HCEC 1CT (cell line): ENCODE measurements at regions not wholly inside any gene's neighbourhood (a gene's known extent, or its start where the extent isn't known, plus 50 kb on each side); places are given as distances from the start of the nearest gene placed in this dataset.
"Not testable (repeated sequence)": the region's sequence is repeated elsewhere in the genome, so short reads cannot be mapped to it uniquely, and the experiment has no call there.

Experiments
- DNase-seq: peaks from one replicate; pipeline ENCODE4 v3.0.0-alpha.2; 2017

DNA sequence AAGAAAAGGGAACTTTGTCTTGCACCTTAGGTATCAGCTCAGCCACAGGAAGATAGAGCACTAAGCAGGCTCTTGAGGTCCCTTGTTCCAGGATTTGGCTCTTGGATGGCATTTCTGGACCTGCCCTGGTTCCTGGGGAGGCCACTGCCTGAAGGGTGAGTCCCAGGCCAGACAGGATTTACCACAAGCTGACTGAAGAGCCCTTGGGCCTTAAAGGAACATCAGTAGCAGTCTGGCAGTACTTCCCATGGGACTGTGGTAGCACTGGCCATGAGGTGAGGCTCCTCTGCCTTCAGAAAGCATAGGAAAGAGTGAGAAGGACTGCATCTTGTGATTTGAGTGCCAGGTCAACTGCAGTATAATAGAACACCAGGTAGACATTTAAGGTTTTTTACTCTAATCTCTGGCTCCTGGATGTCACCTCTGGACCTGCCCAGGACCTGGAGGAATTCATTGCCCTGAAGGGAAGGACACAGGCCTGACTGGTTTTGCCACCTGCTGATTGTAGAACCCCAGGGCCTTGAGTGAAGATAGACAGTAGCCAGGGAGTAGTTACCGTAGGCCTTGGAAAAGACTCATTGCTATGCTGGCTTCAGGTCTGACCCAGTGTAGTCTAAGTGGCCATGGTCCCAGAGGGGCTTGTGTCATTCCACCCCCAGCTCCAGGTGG, 154.4 kb upstream of the CREB1 start:
- no peak for DNase-seq

DNA sequence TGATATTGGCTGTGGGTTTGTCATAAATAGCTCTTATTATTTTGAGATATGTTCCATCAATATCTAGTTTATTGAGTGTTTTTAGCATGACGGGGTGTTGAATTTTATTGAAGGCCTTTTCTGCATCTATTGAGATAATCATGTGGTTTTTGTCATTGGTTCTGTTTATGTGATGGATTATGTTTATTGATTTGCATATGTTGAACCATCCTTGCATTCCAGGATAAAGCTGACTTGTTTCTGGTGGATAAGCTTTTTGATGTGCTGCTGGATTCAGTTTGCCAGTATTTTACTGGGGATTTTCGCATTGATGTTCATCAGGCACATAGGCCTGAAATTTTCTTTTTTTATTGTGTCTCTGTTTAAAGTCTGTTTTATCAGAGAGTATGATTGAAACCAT, 151.1 kb upstream of the CREB1 start:
- not testable (repeated sequence) for DNase-seq

DNA sequence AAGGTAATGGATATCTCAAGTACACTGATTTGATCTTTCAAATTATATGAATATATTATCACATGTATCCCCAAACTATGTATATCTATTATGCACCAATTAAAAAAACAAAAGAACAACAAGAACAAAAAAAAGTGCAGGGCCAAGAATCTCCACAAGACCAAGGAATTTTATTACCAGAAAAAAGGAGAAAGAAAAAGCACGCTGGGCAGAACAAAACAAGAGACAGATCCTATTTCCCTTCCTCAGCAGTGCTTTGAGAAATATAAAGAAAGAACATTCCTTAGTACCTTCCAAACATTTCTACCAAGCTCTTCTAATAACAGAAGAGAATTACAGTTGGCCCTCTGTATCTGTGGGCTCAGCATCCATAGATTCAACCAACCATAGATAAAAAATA, 144.7 kb upstream of the CREB1 start:
- no peak for DNase-seq

DNA sequence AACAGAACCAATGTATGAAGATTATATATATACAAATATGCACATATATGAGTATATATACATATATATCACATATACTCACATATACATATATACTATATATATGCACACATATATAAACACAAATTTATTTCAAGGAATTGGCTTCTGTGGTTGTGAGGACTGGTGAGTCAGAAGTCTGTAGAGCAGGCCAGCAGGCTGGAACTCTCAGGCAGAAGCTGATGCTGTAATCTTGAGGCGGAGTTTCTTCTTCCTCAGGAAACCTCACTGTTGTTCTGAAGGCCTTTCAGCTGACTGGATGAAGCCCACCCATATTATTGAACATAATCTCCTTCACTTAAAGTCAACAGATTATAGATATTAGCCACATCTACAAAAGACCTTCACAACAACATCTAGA, 143.9 kb upstream of the CREB1 start:
- DNase-seq = peak; percentile 78

- no peak for DNase-seq
Measured at GRCh38 chr2:207387001-207387571, 142.7 kb upstream of the CREB1 start.

GRCh38 chr2:207390302-207391095, 139.3 kb upstream of the CREB1 start:
- DNase-seq = no peak

- peak; percentile 88 for DNase-seq
Measured at GRCh38 chr2:207394203-207394781, 135.5 kb upstream of the CREB1 start.

GRCh38 chr2:207394812-207395534, 134.8 kb upstream of the CREB1 start:
- DNase-seq = peak; percentile 99

GRCh38 chr2:207395535-207396251, 134.1 kb upstream of the CREB1 start:
- peak; percentile 68 for DNase-seq

DNA sequence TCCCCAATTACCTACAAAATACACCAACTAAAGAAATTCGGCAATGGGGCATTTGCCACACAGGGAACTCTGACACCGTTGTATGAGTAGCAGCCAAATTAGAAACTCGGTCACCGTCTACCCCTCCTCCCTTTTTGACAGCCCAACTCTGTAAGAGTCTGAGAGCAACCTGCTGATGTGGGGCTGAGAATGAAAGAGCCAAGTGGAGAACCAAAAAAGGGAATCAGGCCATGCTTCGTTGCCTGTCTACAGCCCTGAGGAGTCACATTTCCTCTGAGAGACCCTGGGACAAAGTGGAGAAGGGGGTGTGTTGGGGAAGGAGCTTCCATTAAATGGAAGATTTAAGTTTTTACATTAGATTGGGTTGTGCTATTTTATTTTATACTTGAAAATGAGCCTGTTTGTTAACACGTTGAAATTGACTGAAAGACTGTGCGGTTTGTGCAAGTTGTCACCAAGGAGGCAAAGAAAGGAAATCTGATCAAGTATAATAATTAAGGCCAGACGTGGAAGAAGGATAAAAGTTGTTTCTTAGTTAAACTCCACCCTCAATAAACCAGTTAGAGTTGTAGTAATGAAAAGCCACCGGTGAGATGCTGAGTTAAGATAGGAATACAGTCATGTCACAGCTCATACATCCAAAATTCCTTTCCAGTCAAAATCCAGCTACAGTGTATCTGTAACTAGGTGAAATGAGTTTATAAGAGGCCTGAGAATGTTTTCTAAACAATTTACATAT, 131.7 kb upstream of the CREB1 start:
- DNase-seq = no peak

DNA sequence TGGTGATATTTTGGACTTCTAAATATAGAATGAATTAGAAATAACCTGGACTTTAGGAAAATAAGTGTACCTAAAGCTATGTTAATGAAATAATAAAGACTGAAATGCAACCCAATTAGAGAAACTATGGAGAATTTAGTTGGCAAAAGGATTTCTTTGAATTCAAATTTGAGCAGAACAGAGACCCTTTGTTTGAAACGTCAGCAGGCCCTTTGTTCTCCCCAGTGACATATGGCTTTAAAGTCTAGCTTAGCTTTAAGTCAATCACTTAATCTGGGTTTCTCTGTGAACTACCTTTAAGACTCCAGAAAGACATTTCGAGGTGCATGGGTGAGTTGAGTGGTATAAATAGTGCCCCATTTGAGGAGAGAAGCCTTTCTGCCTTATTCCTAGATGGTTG, 130.5 kb upstream of the CREB1 start:
- no peak for DNase-seq

DNA sequence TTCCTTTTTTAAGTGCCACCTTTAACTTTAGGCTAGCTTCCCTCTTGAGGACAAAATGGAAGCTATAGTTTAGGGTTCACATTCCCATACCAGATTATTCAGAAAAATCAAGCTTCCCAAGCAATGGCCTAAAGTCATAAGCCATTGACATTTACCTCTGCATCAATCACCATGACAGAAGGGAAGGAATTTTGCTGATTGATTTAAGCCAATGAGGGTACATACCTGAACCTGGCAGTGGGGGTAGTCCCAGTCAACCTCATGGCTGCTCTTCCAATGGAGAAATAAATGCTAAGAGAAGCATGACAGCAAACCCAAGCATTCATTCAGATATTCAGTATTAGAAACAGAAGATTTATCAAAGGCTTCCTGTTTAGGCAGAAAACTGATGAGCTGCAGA, 128.4 kb upstream of the CREB1 start:
- DNase-seq = no peak

GRCh38 chr2:207403141-207403540, 126.6 kb upstream of the CREB1 start:
- no peak for DNase-seq

GRCh38 chr2:207403950-207404349, 125.8 kb upstream of the CREB1 start:
- DNase-seq = no peak

GRCh38 chr2:207405150-207405549, 124.6 kb upstream of the CREB1 start:
- DNase-seq = no peak

DNA sequence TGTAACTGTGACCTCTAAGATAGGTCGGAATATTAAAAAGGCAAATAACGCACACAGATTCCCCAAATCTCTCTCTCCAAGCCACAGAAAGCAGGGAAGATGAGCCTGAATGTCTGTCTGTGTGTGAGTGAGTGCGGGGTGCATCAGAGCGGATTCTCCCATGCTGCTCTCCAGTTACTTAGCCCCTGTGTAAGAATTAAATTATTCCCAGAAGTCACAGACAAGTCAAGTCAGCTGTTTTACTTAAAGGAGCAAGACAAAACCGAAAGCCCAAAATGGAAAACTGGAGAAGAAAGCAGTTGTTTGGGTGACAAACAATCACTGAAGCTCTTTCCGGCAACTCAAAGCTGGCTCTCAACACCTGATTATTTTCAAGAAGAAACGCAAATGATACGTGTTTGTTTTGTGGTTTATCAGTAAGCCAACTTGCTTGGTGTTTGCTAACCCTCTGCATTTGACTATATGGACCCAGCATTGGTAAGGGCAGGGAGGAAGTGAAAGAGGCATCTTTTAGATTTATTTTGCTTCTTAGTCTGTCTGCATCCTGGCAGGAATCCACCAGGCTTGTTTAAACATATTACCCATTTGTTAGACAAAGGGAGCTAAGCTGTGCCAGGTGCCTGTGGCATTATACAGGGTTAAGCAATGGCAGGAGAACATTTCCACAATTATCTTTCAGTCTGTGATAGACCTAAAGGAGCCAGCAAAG, 121.5 kb upstream of the CREB1 start:
- no peak for DNase-seq

DNA sequence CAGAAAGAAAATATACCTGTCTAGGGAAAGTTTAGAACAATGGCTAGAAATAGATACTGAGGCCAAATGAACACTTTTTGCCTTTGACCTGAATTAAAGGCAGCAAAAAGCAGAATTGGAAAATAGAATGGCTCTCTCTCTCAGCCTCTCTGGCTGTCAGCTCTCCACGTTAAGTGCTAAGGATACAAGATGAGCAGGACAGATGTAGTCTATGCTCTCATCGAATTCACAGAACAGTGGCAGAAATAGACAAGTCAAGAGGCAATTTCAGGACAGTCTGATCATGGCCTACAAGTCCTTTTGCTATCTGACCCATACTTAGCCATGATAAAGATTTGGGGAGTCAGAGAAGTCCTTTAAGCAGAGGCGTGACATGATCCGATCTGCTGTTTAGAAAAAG, 120.2 kb upstream of the CREB1 start:
- DNase-seq = no peak

DNA sequence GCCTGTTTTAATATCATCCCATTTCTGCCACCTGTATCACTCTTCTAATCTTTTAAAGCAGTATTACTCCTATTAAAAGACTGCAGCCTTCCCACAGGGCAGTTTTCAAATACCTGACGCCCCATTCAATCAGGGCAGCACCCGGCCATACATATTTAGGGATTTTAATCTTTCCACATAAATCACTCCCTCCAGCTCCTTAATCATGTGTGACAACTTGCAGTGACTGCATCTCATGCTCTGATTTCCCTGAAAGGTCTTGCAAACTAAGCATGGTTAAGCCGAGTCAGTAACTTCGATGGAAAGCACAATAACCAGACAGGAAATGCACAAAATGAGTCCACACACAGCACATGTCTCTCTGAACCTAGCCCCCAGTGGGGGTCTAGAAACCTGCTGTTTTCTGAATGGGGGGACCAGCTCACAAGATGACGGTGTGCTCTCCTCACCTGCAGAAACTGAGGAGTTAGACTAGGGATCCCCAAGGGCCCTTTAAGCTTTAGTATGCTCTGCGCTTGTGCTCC, 116.9 kb upstream of the CREB1 start:
- no peak for DNase-seq

DNA sequence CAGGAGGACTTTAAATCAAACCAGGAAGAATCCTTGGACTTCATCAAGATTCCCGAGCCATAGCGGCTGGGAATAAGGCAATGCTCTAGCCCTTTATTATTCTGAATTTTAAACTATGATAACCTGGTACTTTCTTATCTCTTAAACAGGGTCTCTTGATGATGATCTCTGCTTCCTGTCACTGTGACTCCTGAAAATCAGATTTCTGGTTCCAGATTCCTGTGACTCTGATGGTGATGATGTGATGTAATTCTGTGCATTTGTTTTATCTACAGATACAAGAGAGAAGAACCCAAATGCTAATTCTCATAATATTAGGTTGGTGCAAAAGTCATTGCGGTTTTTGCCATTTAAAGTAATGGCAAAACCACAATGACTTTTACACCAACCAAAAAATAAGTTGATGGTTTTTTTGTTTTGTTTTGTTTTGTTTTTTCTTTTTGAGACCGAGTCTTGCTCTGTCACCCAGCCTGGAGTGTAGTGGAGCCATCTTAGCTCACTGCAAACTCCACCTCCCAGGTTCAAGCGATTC, 116.3 kb upstream of the CREB1 start:
- no peak for DNase-seq

- peak; percentile 11 for DNase-seq
Measured at GRCh38 chr2:207416111-207416510, 113.7 kb upstream of the CREB1 start.

DNA sequence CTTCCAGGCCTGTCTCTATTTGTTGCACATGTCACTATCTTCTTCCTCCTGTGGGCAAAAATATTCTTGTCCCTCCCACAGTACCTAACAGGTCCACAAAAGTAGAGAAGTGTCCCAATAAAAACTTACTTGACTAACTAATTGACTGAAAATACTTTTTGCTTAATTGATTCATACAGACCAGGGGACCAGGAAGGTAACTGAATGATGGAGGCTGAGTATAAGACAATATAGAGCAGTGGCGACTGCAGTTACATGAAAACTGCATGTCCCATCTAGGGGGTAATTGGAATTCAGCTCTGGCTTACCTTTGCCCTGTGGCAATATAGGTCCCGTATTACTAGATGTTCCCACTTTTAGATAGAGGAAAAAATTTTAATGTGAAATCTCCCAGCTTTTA, 112.9 kb upstream of the CREB1 start:
- DNase-seq = no peak
